Parathyroid adenoma (tissue), 2 donors: ENCODE measurements at regions not wholly inside any gene's neighbourhood (a gene's known extent, or its start where the extent isn't known, plus 50 kb on each side); places are given as distances from the start of the nearest gene placed in this dataset.

ENCODE experiments used
- H2AFZ ChIP-seq: fragments of 300-600 bp; sonication (generic); one replicate; pipeline ENCODE4 v1.7.0; 2017; ENCODE audit warnings: antibody characterized with exemption, mild to moderate bottlenecking
- H3K27ac ChIP-seq: fragments of 300-600 bp; sonication (generic); one replicate; pipeline ENCODE4 v1.7.0; 2017
- H3K27me3 ChIP-seq: fragments of 300-600 bp; sonication (generic); one replicate; pipeline ENCODE4 v1.7.0; 2017; ENCODE audit warnings: low read length; ENCODE audit not compliant: control insufficient read depth, insufficient read depth
- H3K36me3 ChIP-seq: fragments of 300-600 bp; sonication (generic); one replicate; pipeline ENCODE4 v1.7.0; 2017; ENCODE audit warnings: low read length; ENCODE audit not compliant: control insufficient read depth, insufficient read depth
- H3K4me1 ChIP-seq: fragments of 300-600 bp; sonication (generic); one replicate; pipeline ENCODE4 v1.7.0; 2017; ENCODE audit warnings: control low read depth
- H3K4me2 ChIP-seq: fragments of 300-600 bp; sonication (generic); one replicate; pipeline ENCODE4 v1.7.0; 2017; ENCODE audit warnings: low read length
- H3K4me3 ChIP-seq: fragments of 300-600 bp; sonication (generic); one replicate; pipeline ENCODE4 v1.7.0; 2017; ENCODE audit warnings: low read depth, low read length
- H3K79me2 ChIP-seq: fragments of 300-600 bp; sonication (generic); one replicate; pipeline ENCODE4 v1.7.0; 2017; ENCODE audit warnings: control low read depth
- H3K9ac ChIP-seq: fragments of 300-600 bp; sonication (generic); one replicate; pipeline ENCODE4 v1.7.0; 2017; ENCODE audit warnings: mild to moderate bottlenecking
- H3K9me3 ChIP-seq: fragments of 300-600 bp; sonication (generic); one replicate; pipeline ENCODE4 v1.7.0; 2017; ENCODE audit warnings: low read length; ENCODE audit not compliant: control insufficient read depth
- TF ChIP-seq, protein P1 (sequence below): fragments of 300-600 bp; sonication (generic); IDR thresholded peaks from one replicate; pipeline ENCODE4 v1.7.0; 2017; ENCODE audit warnings: antibody characterized with exemption, mild to moderate bottlenecking
- donor health status: primary hyperparathyroidism.

DNA sequence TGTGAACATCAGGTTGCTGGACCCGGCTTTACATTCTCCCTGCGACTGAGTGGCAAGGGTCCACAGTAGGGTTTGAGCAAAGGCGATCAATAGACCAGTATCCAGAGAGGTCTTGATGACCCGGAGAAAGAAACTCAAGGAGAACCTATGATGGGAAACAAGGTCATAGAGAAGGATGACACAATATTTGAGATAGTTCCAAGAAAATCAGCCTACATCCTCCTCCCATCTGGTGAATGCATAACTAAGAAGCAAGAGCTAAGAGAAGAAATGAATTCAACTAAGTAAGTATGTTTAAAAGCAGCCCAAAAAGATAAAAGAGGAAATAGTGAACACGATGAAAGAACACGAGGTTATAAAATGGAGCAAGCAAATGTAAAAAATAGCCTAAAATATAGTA, 166.3 kb downstream of the CD8B2 start:
- H2AFZ ChIP-seq: no peak overlapping the region
- H3K27me3 ChIP-seq: no peaks in the 10 kb centered on the region
- no peak overlapping the region for H3K4me3 ChIP-seq

DNA sequence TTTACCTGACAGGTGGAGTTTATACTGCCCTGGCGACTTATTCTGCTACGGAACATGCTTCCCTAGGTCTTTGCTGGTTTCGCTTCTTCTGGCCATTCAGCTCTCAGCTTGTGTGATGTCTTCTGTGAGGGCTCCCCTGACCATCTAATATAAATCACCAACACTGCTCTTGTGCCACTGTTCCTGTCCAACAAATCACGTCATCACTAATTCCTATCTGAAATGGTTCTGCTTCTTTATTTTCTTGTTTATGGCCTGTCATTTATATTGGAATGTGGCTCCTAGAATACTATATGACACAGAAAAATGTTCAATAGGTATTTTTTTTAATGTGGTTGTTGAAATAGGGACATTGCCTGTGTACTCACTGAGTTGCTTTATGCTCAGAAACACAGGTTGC, 171.5 kb downstream of the CD8B2 start:
- H3K9me3 ChIP-seq: no peaks in the 10 kb centered on the region
- H3K36me3 ChIP-seq: no peaks in the 10 kb centered on the region
- no peak overlapping the region for H3K27ac ChIP-seq
- H3K27me3 ChIP-seq: no peaks in the 10 kb centered on the region
- no peak overlapping the region for H3K4me2 ChIP-seq
- no peak overlapping the region for H3K4me3 ChIP-seq
- no peak overlapping the region for H3K9ac ChIP-seq
- no peaks in the 10 kb centered on the region for H3K4me1 ChIP-seq
- H2AFZ ChIP-seq: no peak overlapping the region
- TF ChIP-seq, protein P1, sequence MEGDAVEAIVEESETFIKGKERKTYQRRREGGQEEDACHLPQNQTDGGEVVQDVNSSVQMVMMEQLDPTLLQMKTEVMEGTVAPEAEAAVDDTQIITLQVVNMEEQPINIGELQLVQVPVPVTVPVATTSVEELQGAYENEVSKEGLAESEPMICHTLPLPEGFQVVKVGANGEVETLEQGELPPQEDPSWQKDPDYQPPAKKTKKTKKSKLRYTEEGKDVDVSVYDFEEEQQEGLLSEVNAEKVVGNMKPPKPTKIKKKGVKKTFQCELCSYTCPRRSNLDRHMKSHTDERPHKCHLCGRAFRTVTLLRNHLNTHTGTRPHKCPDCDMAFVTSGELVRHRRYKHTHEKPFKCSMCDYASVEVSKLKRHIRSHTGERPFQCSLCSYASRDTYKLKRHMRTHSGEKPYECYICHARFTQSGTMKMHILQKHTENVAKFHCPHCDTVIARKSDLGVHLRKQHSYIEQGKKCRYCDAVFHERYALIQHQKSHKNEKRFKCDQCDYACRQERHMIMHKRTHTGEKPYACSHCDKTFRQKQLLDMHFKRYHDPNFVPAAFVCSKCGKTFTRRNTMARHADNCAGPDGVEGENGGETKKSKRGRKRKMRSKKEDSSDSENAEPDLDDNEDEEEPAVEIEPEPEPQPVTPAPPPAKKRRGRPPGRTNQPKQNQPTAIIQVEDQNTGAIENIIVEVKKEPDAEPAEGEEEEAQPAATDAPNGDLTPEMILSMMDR: no peak
- no peaks in the 10 kb centered on the region for H3K79me2 ChIP-seq

More for the DNA sequence above, 166.3 kb downstream of the CD8B2 start:
- H3K9ac ChIP-seq: no peak overlapping the region
- H3K9me3 ChIP-seq: no peaks in the 10 kb centered on the region
- H3K27ac ChIP-seq: no peak overlapping the region
- TF ChIP-seq, protein P1: no peak
- H3K79me2 ChIP-seq: no peaks in the 10 kb centered on the region
- no peaks in the 10 kb centered on the region for H3K36me3 ChIP-seq
- no peaks in the 10 kb centered on the region for H3K4me1 ChIP-seq
- H3K4me2 ChIP-seq: no peak overlapping the region

- Histone ChIP-seq H3K27me3 (no peaks in the 10 kb centered on the region), H3K4me3 (no peak overlapping the region), H3K9me3 (no peaks in the 10 kb centered on the region), H2AFZ (no peak overlapping the region), H3K79me2 (no peaks in the 10 kb centered on the region), H3K4me1 (no peaks in the 10 kb centered on the region), H3K36me3 (no peaks in the 10 kb centered on the region), H3K9ac (no peak overlapping the region), H3K27ac (no peak overlapping the region), H3K4me2 (no peak overlapping the region)
- TF ChIP-seq, protein P1: no peak
These were observed 177.5 kb downstream of the CD8B2 start for GRCh38 chr2:106664669-106665068.

DNA sequence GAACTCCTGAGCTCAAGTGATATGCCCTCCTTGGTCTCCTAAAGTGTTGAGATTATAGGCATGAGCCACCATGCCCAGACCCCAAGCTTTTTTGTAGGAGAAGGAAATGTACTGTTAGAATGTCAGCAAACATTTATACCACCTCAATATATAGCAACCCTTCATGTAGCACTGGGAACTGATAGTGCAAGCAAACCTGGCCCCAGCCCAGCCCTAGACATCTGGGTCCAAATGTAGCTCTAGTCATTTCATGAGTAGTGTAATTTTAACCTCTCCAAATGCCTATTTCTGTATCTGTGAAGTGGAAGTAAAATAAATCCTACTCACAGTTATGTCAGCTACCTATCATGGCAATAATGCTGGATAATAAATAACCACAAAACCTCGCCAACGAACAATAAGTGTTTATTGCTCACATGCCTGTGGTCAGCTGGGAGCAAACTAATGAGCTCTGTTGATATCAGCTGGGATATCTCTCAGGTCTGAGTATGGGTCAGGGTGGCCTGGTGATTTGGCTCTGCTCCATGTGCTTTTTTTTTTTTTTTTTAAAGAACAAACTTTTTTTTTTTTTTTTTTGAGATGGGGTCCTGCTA, 180.4 kb downstream of the CD8B2 start:
- Histone ChIP-seq H3K36me3 (no peaks in the 10 kb centered on the region), H3K4me3 (no peak overlapping the region), H3K27me3 (no peaks in the 10 kb centered on the region), H3K27ac (no peak overlapping the region), H3K79me2 (no peaks in the 10 kb centered on the region), H3K9ac (no peak overlapping the region), H3K4me2 (no peak overlapping the region), H2AFZ (no peak overlapping the region), H3K9me3 (no peaks in the 10 kb centered on the region), H3K4me1 (no peaks in the 10 kb centered on the region)
- TF ChIP-seq, protein P1: no peak

GRCh38 chr2:106685180-106685897, 198.2 kb downstream of the CD8B2 start:
- Histone ChIP-seq H3K9ac (no peak overlapping the region), H3K27me3 (no peaks in the 10 kb centered on the region), H3K27ac (no peak overlapping the region), H2AFZ (no peak overlapping the region), H3K4me3 (no peak overlapping the region), H3K4me2 (no peak overlapping the region), H3K79me2 (no peaks in the 10 kb centered on the region), H3K36me3 (no peaks in the 10 kb centered on the region), H3K4me1 (no peaks in the 10 kb centered on the region), H3K9me3 (no peaks in the 10 kb centered on the region)
- TF ChIP-seq, protein P1: no peak
